ENCODE measurements at regions not wholly inside any gene's neighbourhood (a gene's known extent, or its start where the extent isn't known, plus 50 kb on each side); places are given as distances from the start of the nearest gene placed in this dataset.
"Not testable (repeated sequence)": the region's sequence is repeated elsewhere in the genome, so short reads cannot be mapped to it uniquely, and the experiment has no call there.

- not testable (repeated sequence) for TF ChIP-seq CTCF, POLR2A, POLR2AphosphoS5 (IDR thresholded peaks at IDR 0.05)
Observed at GRCh38 chr5:62233083-62234046, 72.6 kb upstream of the KIF2A start.

Measured in sigmoid colon (tissue), 4 donors.